ENCODE measurements at regions not wholly inside any gene's neighbourhood (a gene's known extent, or its start where the extent isn't known, plus 50 kb on each side); places are given as distances from the start of the nearest gene placed in this dataset.
"Not testable (repeated sequence)": the region's sequence is repeated elsewhere in the genome, so short reads cannot be mapped to it uniquely, and the experiment has no call there.

DNA sequence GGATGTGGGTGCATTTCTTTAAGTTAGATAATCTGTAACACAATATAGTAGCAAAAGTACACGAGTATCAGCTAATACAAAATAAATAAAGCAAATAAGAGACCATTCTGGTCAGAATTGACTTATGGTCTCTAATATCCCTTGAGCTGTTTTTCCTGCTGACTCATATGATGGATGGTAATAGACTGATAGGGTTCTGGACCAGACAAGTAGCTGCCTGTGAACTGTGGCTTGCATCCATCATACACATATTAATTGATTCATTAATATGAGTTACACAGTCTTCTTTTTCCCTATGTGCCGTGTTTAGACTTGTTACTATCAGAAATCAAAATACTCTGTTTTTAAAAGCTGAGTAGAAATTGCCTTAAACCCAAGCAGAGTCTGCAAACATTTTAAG lies 762.8 kb downstream of the GATA3 start:
- DNase-seq (ENCODE audit: insufficient read length, low spot score) = no peak
- no peak for FAIRE-seq

DNA sequence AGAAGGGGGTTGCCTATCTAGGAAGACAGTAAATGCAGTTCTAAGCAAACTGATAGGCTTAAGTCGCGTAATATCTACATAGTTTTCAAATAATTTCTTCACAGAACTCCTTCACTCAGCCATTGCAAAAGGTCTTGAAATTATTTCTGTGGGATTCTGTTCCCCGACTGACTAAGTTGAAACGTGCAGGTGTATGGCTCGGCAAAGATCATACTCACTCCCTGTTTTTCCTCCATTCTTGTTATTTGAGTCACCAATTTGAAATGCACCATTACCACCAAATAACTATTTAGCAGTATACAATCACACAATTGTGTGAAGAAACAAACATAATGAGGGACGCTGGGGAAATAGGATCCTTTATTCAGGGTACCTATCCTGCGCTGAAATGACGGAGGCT lies 771.1 kb downstream of the GATA3 start:
- DNase-seq (ENCODE audit: insufficient read length, low spot score) (no peak), FAIRE-seq (no peak)

GRCh38 chr10:8829592-8829991 lies 775.1 kb downstream of the GATA3 start:
- no peak for DNase-seq (ENCODE audit: insufficient read length, low spot score)
- no peak for FAIRE-seq

DNA sequence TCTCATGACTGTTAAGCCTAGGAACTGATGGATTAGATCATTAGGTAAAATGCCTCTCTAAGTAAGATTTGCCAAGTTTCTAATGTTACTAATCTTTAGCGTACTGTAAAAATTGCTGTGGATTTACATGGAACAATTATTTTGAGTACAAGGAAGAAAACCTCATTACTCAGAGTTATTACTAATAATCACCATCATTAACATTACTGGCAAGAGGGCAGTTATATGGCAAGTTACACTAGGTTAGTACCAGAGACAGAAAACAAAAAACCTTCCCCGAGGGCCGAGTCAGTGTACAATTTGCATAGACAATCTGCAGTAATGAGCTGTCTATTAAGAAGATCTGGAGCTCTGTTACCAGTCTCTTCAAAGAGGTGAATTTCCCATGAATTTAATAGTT lies 775.6 kb downstream of the GATA3 start:
- FAIRE-seq = no peak
- no peak for DNase-seq (ENCODE audit: insufficient read length, low spot score)

GRCh38 chr10:8830876-8831275 lies 776.4 kb downstream of the GATA3 start:
- FAIRE-seq = no peak
- DNase-seq (ENCODE audit: insufficient read length, low spot score) = no peak

- DNase-seq (ENCODE audit: insufficient read length, low spot score) (no peak), FAIRE-seq (no peak)
These were observed 781.1 kb downstream of the GATA3 start for GRCh38 chr10:8835453-8836167.

DNA sequence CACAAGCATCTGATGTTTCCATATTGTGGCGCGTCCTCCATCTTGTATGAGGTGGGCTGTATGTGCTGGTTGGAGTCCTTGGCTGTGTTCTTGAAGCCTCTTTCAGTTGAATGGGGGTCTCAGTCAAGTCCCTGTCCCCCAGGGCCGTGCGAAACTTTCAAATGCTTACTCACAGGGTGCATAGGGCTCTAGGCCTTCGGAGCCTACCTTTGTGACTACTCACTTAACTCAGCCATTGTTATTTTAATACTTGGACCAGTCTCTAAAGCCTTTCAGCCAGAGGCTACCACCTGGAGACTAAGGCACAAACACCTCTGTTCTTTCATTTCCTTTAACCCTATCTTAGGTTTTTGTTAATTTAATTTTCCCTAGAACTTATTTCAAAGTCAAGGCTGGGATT lies 785.9 kb downstream of the GATA3 start:
- no peak for FAIRE-seq

DNA sequence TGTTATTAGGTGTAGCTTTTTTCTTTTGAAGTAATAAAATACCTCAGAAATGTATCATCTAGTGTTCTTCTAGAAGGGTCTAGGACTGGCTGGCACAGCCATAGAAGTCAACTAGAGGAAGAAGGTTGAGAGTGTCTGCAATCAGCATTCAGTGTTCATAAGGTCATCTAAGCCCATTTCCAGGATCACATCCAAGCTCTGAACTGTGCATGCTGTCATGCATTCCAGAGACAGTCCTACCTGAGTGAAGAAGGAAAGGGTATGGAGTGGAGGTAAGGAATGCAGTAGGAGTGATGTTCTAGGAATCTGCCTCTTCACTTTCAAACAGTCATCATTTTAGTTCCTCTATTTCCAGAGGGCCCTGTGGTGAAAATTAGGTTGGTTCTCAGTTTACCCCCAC lies 789.7 kb downstream of the GATA3 start:
- DNase-seq (ENCODE audit: insufficient read length, low spot score) (no peak), FAIRE-seq (no peak)

More for the DNA sequence above, 785.9 kb downstream of the GATA3 start:
- DNase-seq (ENCODE audit: insufficient read length, low spot score) = no peak

- no peak for FAIRE-seq
- DNase-seq (ENCODE audit: insufficient read length, low spot score) = no peak
These were observed 798.1 kb downstream of the GATA3 start for GRCh38 chr10:8852546-8852945.

- DNase-seq (ENCODE audit: insufficient read length, low spot score) = no peak
- no peak for FAIRE-seq
These were observed 798.6 kb downstream of the GATA3 start for GRCh38 chr10:8853048-8853447.

DNA sequence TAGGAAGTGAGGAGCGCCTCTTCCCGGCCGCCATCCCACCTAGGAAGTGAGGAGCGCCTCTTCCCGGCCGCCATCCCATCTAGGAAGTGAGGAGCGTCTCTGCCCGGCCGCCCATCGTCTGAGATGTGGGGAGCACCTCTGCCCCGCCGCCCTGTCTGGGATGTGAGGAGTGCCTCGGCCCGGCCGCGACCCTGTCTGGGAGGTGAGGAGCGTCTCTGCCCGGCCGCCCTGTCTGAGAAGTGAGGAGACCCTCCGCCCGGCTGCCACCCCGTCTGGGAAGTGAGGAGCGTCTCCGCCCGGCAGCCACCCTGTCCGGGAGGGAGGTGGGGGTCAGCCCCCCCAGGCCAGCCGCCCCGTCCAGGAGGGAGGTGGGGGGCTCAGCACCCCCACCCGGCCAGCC lies 814.4 kb downstream of the GATA3 start:
- DNase-seq (ENCODE audit: insufficient read length, low spot score); FAIRE-seq: not testable (repeated sequence)

DNA sequence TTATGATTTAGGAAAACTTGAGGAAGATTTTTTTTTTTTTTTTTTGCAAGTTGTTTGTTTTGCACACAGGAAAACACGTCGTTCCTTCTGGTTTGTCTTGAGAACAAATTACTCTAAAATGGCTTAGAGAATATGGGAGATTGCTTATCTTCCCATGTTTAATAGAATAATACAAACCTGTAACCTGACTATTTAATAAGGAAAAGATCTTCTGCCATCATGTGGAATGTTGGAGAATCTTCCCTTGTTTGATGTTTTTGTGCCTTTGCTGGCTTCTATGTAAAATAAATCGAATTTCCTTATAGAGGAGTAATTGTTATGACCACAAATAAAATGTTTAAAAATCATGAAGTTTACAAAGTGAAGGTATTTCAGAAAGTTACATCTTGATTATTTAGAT lies 818.8 kb downstream of the GATA3 start:
- no peak for FAIRE-seq
- peak; percentile 15 for DNase-seq (ENCODE audit: insufficient read length, low spot score)

GRCh38 chr10:8874268-8874667 lies 819.8 kb downstream of the GATA3 start:
- no peak for DNase-seq (ENCODE audit: insufficient read length, low spot score)
- FAIRE-seq = no peak

- no peak for FAIRE-seq
- DNase-seq (ENCODE audit: insufficient read length, low spot score) = no peak
These were observed 820.5 kb downstream of the GATA3 start for GRCh38 chr10:8874972-8875371.

- no peak for DNase-seq (ENCODE audit: insufficient read length, low spot score)
- FAIRE-seq = no peak
These were observed 821.7 kb downstream of the GATA3 start for GRCh38 chr10:8876171-8876570.

DNA sequence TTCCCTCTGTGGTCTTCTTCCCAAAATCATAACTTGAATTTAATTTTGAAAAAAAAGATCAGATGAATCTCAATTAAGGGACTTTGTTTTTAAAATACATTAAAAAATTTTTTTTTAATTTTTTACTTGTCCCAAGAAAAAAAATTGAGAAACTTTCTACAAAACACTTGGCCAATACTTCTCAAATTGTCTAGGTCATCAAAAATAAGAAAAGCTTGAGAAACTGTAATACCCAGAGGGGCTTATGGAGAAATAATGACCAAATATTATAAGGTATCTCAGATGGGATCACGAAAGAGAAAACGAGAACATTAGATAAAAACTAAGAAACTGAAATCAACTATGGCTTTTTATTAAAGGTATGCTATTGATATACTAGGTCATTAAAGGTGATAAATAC lies 835.0 kb downstream of the GATA3 start:
- DNase-seq (ENCODE audit: insufficient read length, low spot score) (no peak), FAIRE-seq (no peak)

- DNase-seq (ENCODE audit: insufficient read length, low spot score) (no peak), FAIRE-seq (no peak)
These were observed 838.6 kb downstream of the GATA3 start for GRCh38 chr10:8893102-8893501.

GRCh38 chr10:8894148-8894547 lies 839.7 kb downstream of the GATA3 start:
- no peak for DNase-seq (ENCODE audit: insufficient read length, low spot score)
- FAIRE-seq = no peak

- DNase-seq (ENCODE audit: insufficient read length, low spot score) = no peak
- FAIRE-seq = no peak
These were observed 843.3 kb downstream of the GATA3 start for GRCh38 chr10:8897769-8898168.

DNA sequence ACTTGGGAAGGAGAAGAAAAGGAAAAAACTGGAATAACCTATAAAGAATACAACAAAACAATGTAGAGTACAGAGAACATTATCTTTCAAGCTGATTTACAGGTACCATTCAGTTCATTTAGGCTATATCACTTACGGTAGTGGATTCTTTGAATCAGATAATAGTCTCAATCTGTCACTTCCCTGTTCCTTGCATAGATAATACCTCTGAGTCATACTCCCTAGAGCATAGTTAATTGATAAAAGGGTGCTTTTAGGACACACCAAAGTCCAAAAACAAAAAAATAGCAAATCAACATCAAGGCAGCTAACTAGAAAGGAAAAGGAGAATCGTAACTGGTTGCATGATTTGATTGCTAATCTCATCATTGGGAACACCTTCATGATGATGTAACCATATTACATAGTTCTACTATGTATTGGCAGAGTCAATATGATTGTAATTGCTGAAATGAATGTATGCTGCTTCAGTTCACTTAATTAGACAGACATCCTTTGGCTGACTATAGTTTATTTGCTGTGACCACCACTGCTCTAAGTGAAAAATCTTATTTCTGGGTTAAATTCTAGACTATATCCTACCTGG lies 844.4 kb downstream of the GATA3 start:
- FAIRE-seq = no peak
- DNase-seq (ENCODE audit: insufficient read length, low spot score) = no peak

- FAIRE-seq (no peak), DNase-seq (ENCODE audit: insufficient read length, low spot score) (no peak)
These were observed 848.4 kb downstream of the GATA3 start for GRCh38 chr10:8902926-8903325.

GRCh38 chr10:8908013-8908412 lies 853.5 kb downstream of the GATA3 start:
- no peak for DNase-seq (ENCODE audit: insufficient read length, low spot score)
- FAIRE-seq = no peak

DNA sequence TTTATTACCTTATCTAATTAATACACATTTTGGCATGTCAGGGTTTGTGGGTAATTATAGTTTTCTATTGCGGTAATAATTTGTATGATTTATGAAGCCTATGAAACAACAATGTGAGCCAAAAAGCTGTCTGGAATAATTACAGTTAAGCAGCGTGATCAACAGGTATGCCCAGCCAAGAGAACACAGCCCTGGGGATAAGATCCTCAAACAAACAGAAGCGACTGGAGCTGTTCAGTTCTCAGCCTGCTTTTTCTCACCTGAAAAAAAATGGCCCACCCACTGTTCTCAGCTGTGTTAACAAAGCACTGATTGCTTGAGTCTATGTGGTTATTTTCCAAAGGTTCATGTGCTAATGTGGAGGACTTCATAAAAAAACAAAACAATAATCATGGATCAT lies 855.8 kb downstream of the GATA3 start:
- DNase-seq (ENCODE audit: insufficient read length, low spot score) = no peak
- FAIRE-seq = no peak

Data from HTR-8/SVneo (cell line).